HG03558 (cell line): ENCODE measurements at regions not wholly inside any gene's neighbourhood (a gene's known extent, or its start where the extent isn't known, plus 50 kb on each side); places are given as distances from the start of the nearest gene placed in this dataset.

Source experiments
- ATAC-seq: cut with Tn5 transposase; IDR thresholded peaks from one replicate; pipeline ENCODE4 v1.9.1; 2021; ENCODE audit warnings: moderate number of reproducible peaks; ENCODE audit not compliant: unreplicated experiment; ENCODE audit errors: extremely low read depth

DNA sequence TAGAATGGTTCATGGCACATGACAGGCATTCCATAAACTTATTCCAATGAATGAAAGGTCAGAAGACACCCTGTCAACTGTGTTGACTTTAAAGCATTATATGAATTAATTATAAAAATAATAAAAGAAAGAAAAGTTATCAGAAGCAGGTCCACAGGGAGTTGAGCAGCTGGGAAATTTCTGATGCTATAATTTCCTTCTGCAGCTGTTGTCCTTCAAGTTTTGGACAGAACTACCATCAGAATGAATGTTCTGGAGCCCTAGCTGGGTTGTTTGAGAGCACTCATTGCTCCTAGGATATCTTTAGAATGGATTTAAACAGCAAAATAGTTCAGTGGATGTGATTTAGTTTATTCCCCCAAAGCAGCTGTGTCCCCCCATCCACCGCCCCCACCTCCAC is 232.4 kb upstream of the PROK2 start:
- ATAC-seq, result no peak

DNA sequence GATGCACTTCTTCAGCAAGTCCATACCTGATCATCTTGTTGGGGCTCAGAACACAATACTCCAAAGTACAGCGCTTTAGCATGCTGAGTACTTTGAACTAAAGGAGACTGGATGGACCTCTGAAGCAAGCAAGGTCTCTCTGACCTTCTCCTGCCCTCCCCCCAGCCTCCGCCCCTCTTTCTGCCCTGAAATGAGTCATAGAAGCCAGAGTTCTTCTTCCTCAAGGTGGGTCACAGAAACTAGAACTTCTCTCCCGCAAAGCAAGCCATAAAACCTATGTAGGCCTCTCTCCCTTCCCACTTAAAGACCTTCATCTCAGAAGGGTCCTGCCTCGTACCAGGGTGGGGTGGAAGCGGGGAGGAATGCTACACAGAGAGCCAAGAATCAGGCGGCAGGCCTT is 230.5 kb upstream of the PROK2 start:
- no peak for ATAC-seq

DNA sequence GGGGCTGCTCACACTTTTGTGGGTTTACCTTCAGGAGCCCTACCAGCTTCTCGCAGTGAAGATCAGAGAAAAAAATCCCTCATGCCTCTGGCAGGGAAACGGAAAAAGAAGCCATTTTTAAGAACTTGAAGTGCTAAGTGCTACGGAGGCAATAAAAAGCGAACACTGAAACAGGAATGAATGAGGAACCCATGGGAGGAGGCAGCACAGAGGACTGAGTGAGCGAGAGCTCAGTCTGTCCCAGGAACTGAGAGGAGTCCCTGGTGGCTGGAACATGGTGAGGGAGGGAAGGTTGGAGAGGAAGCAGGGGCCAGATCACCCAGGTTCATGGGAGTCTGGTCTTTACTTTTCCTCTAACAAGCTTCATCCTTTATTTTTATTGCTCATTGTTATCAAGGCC is 228.1 kb upstream of the PROK2 start:
- no peak for ATAC-seq

DNA sequence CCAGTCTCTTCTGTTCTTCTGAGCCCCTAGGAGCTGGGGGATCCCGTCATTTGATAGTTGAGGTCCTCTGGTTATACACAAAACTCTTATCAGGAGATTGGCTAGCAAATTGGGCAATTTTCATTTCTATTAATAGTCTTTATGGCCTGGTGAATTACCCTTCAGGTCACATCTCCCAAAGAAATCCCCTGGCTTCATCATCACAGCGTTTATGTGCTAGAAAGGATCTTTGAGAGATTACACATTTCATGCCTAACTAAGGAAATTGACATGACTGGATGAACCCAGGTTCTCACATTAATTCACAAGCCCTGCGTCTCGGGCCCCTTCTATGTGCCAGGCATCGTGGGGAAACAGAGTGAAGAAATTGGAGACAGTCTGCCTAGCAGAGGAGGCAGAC is 227.4 kb upstream of the PROK2 start:
- no peak for ATAC-seq

DNA sequence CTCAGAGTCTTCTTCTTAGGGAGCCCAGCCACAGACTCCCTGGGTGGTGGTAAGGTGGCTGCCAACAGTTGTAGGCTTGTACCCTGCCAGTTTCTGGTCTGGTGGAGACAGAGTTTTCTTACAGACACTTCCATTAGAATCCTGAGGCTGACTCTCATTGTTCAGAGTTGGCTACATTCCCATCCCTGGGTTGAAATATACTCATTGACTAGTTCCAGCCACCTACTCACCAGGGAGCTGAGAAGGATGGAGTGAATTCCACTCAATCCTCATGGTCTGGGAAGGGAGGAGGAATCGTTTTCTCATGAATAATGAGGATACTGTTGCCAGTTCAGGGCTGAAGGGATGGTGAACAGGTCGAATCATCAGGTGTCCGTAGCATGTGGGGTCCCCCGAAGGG is 226.5 kb upstream of the PROK2 start:
- ATAC-seq, result no peak

DNA sequence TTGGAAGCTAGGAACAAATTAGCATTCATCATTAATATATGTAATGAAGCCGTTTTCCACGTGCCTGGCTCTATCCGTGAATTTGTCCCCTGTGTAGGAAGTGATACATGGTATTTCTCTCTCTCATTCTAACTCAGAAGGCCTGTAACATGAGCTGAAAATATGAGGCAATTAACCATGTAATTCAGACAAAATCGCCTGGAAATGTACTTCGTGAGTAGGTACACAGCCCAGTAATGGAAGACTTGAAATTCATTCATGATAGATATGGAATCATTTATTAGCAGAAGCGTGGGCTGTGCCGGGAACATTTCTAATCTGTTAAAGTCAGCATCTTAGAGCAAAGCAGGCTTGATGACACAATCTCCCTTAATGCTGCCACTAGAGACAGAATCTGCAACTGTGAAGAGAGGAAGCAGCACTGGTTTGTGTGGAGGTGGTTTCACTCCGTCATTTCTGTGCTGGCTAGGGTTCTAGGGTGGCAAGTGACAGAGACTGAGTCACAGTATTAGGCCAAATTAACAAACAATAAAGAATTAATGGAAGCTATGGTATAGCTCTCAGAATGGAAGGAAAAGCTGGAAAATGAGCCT is 225.0 kb upstream of the PROK2 start:
- no peak for ATAC-seq

DNA sequence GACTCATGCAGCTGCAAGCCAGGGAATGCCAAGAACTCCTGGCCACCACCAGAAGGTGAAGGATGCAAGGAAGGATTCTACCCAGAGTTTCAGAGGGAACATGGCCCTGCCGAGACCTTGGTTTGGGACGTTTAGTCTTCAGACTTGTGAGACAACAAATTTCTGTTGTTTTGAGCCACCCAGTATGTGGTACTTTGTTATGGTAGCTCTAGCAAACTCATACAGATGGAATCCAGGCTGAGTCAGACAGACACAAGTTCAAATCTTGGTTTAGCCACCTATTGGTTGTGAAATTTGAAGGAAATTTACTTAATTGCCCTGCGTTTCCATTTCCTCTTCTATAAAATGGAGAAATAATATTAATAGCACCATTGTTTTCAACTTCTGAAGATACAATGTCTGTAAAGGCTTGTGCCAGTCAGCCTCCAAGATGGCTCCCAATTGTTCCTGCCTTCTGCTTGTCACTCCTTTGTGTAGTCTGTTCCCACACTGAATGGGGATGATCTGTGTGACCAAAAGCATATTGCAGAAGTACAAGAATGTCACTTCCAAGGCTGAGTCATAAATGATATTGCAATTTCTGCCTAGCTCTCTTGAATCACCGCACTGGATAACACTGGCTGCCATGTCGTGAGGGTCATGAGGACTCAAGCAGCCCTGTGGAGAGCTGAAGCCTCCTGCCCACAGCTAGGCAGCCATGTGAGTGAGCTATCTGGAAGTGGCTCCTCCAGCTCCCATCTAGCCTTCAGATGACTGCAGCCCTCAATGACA is 223.5 kb upstream of the PROK2 start:
- no peak for ATAC-seq

DNA sequence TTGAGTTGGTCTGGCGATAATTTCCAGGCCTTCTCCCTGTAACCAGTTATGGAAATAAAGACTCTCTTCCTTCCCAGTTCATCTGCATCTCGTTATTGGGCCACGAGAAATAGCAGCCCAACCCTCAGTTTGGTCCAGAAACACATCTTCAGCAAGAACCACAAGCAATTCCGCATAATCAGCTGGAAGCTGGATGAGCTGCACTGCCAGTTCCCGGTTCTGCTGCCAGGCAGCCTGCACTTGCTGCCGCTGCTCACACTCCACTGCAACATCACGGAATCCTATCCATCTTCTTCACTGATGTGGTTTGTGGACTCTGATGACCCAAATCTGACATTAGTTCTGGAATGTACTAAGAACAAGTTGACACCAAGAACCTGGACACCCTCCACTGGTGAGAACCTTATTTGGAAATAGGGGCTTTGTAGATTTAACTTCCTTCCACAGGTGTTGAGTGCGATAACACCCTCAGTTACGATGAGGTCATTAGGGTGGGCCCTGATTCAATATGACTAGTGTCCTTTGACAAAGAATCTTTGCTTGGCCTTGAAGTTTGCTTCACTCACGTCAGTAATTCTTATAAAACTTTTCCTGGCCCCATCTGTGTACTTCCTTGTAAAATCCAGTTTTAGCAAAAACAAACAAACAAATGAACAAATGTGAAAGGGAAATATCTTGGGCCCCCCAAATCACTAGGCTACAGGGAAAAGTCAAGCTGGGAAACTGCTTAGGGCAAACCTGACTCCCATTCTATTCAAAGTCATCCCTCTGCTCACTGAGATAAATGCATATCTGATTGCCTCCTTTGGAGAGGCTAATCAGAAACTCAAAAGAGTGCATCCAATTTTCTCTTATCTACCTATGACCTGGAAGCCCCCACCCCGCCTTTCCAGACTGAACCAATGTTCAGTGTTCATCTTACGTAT is 221.9 kb upstream of the PROK2 start:
- no peak for ATAC-seq

DNA sequence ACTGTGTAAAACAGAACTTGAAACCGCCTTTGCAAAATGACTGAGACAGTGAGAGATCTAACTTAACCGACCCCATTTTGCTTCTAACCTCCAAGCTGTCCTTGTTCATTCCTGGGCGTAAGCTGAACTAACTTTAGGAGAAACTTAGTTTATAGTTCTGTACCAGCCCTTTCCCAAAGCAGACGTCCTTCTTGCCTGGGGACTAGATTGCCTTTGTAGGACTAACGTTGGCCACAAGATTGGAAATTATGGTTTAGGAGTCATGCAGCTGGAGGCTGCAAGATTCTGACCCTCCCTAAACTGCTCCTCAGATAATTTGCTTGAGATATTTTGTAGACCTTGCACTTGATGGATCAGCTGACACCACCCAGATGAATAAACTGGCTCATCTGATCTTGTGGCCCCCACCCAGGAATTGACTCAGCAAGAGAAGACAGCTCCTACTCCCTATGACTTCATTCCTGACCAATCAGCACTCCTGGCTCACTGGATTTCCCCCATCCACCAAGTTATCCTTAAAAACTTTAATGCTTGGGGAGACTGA is 219.9 kb upstream of the PROK2 start:
- ATAC-seq, result no peak

DNA sequence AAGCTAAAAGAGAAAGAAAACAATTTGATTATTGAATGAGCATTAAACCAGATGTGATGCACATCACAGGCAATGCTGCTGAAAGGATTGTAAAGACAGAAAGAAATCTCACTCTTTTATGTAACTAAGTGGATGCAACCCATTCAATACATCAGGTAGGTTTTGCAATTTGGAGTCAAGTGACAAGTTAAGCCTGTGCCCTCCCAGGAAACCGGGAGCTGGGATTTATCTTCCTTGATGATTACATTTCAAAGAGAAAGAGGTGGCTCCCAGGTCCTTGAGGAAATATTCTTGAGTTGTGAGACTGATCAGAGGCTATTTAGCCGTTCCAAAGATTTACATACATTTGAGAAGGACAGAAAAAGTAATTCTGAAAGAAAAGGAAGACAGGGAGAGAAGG is 219.0 kb upstream of the PROK2 start:
- ATAC-seq, result no peak

DNA sequence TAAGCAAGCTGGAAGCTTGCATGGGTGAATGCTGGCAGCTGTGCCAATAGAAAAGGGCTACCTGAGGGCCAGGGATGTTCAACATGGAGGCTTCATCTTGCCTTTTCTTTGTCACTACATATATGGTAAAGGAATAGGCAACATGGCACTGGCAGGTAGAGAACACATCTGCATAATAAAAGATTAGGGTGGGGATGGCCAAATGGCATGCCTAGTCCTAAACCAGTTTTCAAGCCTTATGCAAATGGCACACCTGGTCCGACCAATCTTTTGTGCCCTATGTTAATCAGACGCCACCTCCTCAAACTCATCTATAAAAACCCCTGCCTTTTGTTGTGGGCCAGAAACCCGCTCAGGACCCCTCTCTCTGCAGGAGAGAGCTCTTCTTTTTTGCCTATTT is 216.8 kb upstream of the PROK2 start:
- no peak for ATAC-seq

DNA sequence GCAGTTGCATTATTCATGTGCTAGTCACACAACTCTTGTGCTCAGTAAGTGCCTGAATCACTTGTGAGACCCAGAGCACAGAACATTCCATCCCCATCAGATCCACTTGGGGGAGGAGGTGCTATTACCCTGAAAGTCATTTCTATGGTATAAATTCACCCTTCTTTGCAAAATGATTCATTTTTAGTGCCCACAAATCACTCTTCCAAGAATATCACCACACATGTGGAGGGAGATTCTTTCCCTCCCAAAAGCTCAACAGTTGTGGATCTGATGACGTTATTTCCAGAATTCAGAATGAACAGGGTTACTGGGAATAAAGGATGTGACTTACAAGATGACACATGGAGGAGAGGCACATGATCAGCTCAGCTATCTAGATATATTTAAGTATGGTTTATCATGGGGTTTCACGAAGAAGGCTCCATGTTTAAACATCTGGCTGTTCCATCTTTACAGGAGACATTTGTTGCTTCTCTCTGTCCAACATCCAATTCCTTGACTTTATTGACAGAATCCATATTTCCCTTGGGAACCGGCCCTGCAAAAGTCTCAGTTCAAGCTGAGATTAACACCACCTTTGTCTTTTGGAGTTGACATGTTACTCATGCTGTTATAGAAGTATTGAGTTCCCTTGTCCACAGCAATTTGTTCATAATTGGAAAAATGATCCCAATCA is 214.2 kb upstream of the PROK2 start:
- no peak for ATAC-seq

DNA sequence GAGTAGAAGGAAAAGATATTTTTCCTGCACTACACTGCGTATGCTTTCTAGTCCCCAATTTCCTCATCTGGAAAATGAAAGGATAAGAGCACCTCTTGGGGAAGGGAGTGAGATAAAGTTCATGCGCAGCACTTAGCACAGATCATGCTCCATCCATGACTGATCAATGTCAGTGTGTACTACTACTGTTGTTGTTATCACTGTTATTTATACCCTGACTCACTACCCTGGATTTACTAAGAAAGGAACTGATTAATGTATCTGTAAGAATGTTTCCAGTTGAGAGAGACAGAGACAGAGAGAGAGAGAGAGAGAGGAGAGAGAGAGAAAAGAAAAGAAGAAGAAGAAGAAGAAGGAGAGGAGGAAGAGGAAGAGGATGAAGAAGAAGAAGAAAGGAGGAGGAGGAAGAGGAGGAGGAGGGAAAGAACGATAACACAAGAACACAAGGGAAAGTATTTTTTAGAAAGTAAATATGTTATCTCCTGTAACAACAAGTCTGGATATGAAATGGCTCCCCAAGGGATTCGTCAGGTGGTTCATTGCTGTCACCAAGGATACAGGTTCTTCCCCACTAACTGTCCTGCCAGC is 212.2 kb upstream of the PROK2 start:
- no peak for ATAC-seq

DNA sequence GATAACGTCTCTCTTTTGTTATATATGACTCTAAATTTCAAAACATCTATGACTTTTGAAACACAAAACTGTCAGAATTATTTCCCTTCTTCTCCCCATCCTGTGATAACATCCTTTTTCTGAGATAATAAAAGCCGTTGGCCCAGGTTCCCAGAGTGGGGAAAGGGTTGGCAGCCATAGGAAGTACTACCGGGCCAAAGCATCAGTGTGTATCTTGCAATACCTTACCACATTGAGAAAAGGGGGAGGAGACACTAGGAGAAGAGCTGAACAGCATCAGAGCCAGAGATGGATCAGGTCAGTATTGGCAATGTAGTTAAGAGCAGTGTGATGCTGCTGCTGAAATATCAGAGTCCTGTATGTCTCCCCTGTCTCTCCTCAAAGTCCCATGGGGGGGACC is 210.0 kb upstream of the PROK2 start:
- ATAC-seq, result no peak

DNA sequence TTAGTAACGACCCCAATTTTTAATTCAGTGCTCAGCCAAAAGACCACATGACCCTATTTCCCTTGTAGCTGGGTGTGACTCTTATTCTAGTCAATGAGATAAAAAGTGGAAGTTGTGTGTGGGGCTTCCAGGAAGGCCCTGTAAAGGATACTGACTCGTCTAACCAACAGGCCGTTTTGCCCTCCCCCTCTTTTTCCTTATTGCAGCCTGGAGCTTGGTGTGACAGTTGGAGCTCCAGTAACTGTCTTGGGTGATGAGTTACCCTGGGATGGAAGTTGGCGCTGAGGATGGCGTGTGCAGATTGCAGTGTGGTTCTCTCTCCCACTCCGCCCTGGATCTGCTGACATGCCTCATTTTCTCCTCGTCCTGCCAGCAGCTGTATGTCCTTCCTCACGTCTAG is 209.3 kb upstream of the PROK2 start:
- no peak for ATAC-seq

DNA sequence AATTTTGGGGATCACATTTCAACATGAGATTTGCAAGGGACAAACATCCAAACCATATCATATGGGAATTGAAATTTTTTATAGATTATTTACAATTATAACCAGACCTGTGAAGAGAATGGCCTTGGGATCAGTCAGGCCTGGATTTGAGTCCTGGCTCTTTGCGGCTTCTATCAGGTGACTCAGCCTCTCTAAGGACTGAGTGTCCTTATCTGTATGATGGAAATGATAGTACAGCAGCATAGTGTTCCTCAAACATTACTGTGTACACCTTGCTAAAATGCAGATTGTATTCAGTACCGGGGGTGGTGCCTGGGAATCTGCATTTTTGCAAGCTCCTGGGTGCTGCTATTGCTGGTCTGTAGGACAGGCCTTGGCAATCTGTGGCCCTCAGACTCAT is 206.7 kb upstream of the PROK2 start:
- no peak for ATAC-seq

DNA sequence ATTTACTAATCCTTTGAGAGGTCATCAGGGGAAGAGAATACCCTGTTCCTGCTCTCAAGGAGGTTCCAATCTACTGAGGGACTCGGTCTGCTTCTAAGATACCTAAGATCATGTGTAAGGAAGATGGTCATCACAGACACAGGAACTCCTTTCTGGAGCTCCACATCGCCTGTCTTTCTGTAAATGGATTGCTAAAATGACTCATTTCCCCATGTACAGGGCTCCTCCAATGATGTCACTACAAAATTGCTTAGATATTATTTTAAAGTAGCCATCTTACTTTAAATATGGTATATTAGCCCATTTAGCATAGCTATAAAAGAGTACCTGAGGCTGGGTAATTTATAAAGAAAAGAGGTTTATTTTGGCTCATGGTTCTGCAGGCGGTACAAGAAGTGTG is 206.1 kb upstream of the PROK2 start:
- no peak for ATAC-seq

DNA sequence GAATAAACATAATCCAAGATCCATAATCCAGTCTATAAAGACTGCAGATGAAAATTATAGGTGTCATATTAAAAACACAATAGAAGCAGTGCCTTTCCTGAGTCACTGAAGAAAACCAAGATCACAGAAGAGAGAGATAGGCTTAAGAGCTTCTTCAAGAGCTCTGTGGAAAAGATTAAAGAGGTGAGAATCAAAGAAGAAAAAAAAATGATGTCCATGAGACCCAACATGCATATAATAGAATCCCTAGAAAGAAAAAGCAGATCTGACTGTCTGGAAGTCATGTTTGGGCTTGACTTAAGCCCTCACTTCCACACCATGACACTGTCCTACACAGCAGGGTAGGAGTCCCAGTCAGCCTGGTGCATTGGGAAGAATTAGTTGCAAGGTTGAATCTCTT is 205.6 kb upstream of the PROK2 start:
- no peak for ATAC-seq

DNA sequence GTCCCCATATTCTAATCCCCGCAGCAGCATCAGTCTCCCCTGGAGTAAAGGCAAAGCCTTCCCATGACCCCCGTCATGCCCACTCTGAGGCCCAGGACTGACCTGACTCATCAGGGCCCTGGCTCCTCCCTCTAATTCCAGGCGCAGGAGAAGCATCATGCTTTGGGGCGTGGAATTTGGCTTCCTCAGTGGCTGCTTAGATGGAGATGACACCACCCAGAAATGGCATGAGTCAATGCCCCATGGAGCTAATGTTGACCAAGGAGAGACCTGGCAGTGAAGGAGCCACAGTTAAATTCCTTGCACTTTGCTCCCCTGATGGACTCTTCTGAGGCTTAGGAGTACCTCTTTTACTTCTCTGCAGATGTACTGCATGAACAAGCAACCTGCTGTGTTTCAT is 204.2 kb upstream of the PROK2 start:
- no peak for ATAC-seq

DNA sequence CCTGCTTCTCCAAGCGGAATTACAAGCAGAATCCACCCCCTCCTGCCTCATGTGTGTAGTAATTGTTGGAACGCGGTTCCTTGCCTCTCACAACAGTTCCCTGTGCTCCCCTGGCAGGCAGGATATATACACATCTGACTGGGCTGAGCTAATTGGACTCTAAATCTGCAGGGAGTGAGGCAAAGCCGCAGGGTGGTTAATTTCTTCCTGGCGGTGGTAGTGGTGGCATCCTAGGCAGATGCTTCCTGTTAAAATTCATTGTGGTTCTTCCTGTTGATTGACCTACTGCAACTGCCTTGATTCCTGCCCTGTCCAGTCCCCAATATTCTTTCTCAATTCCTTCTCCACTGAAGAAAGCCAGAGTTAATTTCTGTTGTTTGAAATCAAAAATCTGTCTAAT is 202.9 kb upstream of the PROK2 start:
- no peak for ATAC-seq
